HG02973 (cell line): ENCODE measurements at regions not wholly inside any gene's neighbourhood (a gene's known extent, or its start where the extent isn't known, plus 50 kb on each side); places are given as distances from the start of the nearest gene placed in this dataset.

Experiments used
- ATAC-seq: cut with Tn5 transposase; IDR thresholded peaks from one replicate; pipeline ENCODE4 v1.9.1; 2021; ENCODE audit warnings: moderate library complexity; ENCODE audit not compliant: unreplicated experiment

DNA sequence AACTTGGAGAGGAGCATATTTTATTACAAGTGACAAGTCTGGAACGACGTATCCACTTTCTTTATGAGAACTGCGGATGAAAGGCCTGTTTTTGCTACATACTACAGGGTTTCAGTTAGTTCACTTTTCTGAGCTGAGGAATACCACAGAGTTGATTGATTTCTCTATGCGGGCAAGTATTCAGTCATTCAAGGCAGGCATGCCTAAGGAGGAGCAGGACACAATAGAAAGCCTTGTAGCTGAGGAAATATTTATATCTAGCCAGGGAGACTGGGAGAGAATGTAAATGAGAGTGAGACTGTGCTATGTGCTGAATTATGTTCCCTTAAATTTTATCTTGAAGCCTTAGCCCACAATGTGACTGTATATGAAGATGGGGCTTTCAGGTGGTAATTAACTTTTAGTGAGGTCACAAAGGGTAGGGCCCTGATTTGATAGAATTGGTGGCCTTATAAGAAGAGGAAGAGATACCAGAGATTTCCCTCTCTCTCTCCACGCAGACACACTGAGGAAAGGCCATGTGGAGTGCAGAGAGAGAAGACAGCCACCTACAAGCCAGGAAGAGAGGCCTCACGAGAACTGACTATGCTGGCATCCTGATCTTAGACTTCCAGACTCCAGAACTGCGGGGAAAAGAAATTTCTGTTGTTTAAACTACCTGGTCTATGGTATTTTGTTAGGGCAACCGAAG, 459.0 kb upstream of the ATP2B1 start:
- ATAC-seq, result no peak

DNA sequence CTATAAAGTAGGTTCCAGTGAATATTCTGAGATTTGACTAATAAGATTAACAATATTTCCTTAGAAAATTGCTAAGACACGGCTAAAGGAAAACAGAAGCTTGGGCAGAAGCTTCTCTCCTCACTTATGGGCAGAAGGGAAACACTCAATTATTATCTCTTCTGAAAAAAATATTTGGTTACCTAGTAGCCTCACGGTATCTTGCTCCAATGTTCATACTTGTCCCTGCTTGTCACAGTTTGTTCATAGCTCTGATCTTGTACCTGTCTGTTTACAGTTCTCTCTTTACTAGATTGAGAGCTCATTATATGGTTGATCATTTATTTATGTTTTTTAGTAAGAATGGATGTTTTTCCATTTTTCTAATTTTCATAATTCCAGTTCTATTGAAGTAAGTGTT, 458.0 kb upstream of the ATP2B1 start:
- ATAC-seq, result no peak

DNA sequence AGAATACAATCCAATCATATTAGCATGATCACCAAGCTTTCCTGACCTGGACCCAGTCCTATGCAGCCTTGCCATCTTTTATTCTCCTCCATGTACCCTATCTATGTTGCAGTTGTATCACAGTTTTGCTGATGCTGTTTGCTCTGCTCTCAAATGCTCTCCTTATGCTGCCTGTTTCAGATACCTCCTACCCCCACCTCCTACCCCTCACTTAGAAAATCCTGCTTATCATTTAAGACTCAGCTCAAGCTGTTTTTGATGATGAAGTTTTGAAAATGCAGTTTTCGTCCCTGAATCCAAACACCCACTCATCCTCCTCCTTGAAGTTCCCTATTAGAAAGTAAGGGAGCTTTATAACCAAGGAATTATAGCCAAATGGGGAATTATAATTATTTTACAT, 457.4 kb upstream of the ATP2B1 start:
- ATAC-seq, result no peak

DNA sequence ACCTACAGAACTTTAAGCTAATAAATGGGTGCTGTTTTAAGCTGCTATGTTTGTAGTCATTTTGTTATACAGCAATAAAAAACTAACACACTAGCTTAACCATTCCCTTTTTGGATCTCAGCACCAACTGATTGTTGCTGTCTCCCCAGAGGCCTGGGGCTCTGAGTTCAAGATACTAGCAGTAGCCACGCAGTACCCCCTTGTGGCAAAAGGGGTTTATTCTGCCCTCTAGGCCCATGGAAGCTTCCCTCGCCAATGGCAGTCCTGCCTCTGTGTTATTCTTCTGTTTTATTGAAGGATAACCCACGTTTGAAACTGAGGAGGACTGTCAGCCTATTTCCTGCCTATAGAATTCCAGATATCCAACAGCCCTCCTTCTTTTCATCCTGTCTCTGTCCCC, 455.3 kb upstream of the ATP2B1 start:
- ATAC-seq, result no peak

DNA sequence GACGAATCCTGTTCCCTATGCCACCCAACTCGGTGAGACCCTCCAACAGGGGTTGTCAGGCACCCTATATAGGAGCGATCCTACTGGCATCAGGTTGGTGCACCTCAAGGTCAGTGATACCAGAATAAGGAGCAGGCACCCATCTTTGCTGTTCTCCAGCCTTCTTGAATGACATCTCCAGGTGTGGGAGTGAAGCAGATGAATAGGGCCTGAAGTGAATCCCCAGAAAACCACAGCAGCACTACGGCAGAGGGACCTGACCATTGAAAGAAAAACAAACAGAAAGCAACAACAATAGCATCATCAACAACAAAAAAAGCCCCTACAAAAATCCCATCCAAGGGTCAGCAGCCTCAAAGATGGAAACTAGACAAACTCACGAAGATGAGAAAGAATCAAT, 445.2 kb upstream of the ATP2B1 start:
- ATAC-seq, result no peak

DNA sequence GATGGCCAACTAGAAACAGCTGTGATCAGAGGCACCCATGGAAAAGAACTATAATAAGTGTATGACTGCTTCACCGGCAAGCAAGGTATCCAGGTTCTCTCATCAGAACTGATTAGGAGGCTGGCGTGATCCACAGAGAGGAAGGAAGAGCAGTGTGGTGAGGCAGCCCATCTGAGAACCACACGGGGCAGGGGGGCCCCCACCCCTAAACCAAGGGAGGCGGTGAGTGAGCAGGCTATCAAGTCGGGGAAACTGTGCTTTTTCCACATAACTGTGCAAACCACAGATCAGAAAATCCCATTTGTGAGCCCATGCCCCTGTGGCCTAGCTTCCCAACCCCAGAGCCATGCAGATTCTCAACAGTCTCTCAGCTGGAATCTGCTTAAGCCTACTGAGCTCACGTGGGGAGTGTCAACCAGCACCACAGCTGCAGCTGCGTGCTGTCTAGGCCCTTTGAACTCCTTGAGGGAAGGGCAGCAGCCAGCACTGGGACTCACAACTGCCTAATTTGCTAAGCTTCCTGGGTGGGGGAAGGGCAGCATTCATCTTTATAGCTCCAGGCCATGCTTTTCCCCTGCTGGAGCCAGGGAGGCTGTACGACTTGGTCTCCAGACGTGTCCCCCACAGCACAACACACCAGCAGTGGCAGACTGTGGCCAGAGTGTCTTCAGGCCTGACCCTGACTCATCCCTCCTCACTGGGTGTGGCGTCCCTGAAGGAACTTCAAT, 444.4 kb upstream of the ATP2B1 start:
- no peak for ATAC-seq

DNA sequence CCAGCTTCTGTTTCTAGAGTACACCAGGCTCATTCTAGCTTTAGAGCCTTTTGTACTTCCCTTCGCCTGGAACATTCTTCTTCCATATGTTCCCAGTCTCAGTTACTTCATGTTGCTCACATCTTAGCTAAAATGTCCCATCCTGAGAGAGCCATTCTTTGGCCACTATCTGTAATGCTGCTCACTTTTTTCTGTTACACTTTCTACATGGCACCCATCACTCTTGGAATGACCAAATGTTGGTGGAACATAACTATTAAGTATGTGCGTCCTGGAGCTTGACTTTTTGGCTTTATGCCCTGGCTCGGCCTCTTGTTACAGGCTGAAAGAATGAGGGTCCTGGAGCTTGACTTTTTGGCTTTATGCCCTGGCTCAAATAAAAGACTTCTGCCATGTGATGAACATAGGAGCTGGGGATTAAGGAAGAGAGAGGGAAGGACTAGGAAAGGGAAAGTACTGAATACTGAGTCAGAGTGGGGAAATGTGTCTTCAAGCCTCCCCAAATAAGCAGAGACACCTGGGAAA, 442.9 kb upstream of the ATP2B1 start:
- ATAC-seq, result no peak

DNA sequence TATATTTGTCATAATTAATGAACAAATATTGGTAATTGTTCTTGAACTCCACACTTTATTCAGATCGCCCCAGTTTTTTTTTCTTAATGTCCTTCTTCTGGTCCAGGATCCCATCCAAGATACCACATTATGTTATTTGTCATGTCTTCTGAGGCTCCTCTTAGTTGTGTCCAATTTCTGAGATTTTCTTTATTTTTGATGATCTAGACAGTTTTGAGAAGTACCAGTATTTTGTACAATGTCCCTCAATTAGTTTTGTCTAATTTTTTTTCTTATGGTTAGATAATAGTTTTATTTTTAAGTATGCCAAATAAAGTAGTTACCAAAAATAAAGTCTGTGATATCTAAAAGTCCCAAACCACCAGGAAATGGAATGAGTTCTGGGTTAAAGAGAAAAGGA, 440.8 kb upstream of the ATP2B1 start:
- ATAC-seq, result no peak

DNA sequence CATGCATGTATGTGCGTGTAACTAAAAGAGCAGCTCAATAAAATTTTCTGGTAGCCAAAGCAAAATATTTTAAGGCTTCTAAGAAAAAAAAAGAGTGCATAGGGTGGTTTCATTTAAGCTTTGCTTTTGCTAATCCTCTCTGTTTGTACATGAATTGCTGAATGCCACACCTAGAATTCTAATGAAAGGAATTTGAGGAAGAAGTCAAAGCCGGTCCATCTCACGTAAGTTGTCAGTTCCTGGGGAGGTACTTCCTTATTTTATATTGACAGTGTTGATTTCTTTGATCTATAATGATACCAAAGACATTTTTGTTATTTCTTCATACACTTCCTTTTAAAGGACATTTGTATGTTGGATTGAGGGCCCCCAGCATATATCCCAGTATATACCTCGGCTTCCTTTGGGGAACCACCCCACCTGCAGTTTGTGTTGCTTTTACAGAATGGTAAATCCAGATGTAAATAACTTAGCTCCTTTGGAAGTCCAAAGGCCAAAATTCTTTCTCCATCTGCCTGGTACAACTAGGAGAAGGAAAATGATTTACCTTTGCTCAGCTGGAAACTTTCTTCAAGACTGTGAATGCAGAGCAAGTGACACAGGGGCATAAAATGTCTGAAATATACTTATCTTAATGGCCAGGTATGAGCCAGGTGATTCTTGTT, 420.9 kb upstream of the ATP2B1 start:
- no peak for ATAC-seq

DNA sequence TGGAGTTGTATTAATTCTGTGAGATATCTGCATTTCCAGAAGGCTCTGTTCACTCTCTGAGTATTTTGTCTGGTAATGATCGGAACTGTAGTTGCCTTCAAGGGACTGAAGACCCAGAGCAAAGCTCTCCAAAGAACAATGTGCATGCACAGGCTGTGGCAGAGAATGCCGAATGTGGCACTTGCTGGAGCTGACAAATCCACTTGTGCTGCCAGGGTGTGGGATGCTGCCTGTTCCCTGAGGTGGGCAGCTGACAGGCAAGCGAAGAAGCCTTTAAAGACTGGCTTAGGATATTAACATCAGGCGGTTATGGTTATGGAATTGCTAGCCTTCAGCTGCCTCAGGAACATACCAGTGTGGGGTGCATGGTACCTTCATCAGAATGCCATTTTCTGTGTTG, 419.9 kb upstream of the ATP2B1 start:
- ATAC-seq, result no peak

DNA sequence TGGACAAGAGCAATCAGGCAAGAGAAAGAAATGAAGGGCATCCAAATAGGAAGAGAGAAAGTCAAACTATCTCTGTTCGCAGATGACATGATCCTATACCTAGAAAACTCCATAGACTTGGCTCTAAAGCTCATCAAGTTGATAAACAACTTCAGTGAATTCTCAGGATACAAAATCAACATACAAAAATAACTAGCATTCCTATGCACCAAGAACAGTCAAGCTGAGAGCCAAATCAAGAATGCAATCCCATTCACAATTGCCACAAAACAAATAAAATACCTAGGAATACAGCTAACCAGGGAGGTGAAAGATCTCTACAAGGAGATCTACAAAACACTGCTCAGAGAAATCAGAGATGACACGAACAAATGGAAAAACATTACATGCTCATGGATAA, 417.5 kb upstream of the ATP2B1 start:
- ATAC-seq, result no peak

DNA sequence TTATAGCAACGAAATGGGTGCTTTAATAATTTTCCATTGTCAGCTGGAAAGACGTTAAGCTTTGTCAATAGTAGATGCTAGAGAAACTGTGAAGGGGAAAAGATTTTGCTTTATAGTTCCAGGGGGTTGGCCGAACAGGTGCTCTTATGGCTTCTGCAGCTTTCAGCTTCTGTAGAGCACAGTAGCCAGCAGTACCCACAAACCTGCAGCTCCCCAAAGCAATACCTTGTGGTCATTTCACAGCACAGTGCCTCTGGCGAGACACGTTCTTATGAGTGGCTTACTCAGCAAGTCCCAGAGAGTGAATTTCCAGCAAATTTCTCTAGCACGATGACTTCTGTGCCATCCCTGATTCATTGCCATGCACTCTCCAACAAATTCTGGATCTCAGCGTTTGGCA, 416.3 kb upstream of the ATP2B1 start:
- no peak for ATAC-seq

DNA sequence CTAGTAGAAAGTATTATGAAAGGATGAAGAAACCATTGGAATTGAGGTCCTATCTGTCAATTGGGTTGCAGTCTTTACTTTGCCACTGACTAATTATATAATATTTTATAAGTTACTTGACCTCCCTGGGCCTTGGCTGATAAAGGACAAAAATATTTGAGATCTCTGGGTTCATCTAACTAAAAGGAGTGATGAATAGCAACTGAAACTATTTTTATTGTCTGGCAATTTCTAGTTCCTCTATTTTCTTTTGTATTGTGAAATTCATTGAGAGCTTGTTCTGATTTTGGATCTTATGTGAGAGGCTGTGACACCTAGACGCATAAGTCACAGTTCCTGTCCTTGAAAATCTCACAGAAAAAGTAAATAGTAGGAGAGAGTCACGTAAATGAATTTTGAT, 415.7 kb upstream of the ATP2B1 start:
- ATAC-seq, result no peak

DNA sequence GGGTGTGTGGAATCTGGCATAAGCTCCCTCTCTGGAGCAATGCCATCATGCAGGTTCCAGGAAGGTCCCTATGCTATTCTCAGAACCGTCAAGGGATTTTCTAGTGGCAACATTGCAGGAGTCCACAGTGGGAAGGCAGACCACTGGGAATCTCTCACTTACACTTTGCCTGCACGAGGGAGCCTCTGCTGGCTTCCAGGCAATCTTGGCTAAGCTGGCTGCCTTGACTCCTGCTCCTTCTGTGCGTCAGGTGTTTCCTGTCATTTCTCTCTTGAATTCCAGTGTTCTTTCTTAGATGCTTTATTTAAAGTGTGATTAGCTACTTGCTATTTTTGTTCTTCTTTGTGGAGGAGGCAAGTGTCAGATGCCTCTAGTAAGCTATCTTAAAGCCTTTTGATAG, 414.0 kb upstream of the ATP2B1 start:
- no peak for ATAC-seq

DNA sequence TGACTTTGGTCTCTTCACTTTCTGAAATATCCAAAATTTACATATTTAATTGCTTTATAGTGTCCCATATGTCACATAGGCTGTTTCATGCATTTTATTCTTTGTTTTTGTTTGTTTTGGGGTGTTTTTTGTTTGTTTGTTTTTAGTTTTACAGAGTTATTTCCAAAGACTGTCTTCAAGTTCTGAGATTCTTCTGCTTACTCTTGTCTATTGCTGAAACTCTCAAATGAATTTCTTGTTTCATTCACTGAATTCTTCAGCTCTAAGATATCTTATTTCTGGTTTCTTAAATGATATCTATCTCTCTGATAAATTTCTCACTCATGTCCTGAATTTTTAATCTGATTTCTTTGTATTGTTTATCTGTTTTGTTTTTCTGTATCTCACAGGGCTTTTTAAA, 412.0 kb upstream of the ATP2B1 start:
- no peak for ATAC-seq

DNA sequence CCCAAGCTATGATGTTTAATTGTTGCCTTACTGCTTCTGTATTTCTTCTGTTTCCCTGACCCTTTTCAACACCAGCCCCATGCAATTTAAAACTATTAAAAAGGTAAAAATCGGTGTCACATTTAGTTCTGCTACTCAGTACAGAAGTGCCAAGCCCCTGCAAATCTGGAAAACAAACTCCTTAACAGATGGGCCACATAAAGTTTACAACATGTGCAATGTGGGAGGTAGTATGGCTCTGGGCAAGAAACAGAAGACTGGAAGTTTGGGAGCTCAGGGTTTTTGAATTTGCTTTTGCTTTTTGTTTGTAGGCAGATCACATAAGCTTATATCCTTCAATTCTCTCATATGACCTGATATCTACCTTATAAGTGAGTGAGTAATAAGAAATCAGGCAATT, 404.0 kb upstream of the ATP2B1 start:
- ATAC-seq, result no peak

DNA sequence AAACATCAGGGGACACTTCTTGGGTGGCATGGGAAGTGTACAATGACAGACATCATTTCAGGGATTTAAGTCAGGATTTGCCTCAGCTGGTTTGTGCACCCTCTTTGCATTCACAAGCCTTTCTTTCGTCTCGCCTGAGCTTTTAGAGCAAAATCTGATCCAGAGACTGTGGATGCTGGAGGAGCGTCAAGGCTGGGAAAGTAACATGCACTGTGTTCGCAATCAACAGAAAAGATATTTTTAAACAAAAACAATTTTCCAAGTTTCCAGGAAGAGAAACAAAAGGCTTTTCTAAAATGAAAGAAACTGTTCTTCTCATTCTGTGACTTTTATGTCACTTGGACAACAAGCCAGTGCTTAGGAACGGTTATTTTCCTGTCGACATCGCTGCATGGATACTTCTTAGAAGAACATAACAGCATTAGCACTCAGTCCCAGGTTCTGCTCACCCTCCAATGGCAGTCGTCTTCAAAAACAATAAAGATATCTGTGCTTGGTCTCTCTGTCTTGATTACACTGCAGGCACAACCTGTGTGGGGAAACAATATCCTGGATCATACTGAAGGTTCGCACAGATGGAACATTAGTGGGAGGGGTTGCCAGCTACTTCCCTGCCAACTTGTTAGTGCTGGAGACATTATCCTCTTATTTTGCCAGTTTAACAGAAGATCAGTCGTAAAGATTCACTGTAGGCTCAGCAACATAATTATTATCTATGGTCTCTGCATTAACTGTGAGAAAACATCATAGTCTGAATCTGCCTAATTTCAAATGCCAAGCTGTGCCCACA, 403.3 kb upstream of the ATP2B1 start:
- ATAC-seq, result no peak

DNA sequence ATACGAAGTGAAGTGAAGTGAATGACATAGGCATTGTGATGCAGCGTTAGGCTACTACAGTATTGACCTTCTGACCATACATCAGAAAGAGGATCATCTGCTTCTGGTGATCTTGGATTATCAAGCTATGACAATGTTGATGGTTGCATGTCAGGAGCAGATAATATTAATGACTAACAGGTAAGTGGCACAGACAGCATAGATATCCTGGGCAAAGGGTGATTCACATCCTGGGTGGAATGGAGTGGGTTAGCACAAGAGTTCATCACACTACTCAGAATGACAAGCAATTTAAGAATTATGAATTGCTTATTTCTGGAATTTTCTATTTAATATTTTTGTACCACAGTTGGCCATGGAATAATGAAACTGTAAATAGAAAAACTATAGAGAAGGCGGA, 397.9 kb upstream of the ATP2B1 start:
- no peak for ATAC-seq

DNA sequence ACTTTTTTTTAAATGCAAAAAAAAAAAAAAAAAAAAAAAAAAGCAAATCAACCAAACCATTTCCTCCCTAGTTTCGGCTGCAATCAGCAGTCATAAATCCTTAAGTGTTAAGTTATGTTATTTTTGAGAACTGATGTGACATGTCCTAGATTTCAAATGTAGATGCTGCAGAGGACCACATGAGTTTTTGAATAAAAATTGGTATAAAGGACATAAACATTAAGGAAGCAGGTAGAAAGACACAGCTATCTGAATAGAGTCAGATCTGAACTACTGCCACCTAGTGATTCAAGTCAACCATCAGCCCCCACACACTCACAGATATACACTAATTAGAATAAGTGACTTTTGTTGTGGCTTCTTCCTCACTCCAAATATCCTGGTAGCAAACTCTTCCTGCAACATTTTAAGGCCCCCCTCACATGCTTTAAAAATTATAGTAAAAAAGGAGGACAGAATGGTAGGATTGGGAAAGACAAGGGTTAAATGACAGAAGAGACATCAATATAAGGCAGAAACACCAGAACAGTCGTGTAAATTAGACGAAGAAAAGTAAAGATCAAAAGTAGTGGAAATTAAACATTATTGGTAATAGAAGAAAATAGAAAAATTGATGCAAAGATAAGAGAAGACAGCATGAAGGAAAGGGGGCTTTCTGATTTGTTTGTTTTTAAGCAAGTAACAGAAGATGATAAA, 394.5 kb upstream of the ATP2B1 start:
- peak; percentile 75 for ATAC-seq

DNA sequence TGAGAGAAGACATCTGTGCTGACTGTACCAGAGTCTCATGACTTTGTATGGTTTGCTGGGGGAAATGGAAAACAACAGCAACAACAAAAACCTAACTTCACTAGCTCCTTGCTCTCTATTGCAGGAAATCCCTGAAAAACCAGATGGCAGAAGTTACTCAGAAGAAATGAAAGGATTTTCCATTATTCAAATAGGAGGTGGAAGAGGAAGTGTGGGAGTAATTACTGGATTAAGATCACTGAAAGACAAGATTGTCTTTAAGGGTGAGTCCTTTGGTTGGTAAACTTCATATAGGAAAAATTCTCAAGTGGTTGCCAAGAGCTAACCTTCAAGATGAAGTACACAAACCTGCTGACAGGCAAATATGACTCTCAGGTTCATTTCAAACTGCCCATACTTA, 391.9 kb upstream of the ATP2B1 start:
- ATAC-seq, result no peak

DNA sequence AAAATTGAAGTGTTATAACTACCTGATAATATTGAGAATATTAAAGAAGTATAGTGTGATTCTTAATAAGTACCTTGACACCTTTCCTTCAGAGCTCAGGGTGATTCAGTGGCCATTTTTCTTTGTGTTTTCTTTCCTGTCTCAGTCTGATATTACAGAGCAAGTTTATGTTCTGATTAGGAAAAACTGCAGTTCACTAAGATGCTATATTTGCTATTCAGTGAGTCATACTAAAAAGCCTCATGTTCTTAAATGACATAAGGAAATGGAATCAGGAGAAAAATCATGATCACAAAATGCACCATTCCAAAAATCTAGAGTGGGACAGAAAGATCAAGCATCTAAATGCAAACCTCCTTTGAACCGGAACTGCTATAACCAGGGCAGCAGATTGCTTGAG, 390.6 kb upstream of the ATP2B1 start:
- no peak for ATAC-seq
